Sigmoid colon (tissue), 6 donors: ENCODE measurements at regions not wholly inside any gene's neighbourhood (a gene's known extent, or its start where the extent isn't known, plus 50 kb on each side); places are given as distances from the start of the nearest gene placed in this dataset.
A peak's percentile ranks its signal among the peaks of the same experiment; 100 is the strongest.

Experiments
- DNase-seq: peaks from one replicate; pipeline ENCODE4 v3.0.0-alpha.2; 2019
- H3K27ac ChIP-seq, 4 donors: fragments of 200-600 bp; sonication (generic); one replicate each; pipeline ENCODE4 v1.5.1; 2016 to 2019; ENCODE audit warnings: mild to moderate bottlenecking in 1 of 4
- H3K27me3 ChIP-seq, 3 donors: fragments of 200-600 bp; sonication (generic); one replicate each; pipeline ENCODE4 v1.5.1; 2019; ENCODE audit warnings: mild to moderate bottlenecking in 1 of 3
- H3K36me3 ChIP-seq, 4 donors: fragments of 200-600 bp; sonication (generic); one replicate each; pipeline ENCODE4 v1.5.1; 2016 to 2019
- H3K4me1 ChIP-seq, 4 donors: fragments of 200-600 bp; sonication (generic); one replicate each; pipeline ENCODE4 v1.5.1; 2017 to 2019
- H3K4me3 ChIP-seq, 4 donors: fragments of 200-600 bp; sonication (generic); one replicate each; pipeline ENCODE4 v1.5.1; 2017 to 2019; ENCODE audit warnings: mild to moderate bottlenecking in 2 of 4, moderate library complexity in 1 of 4
- H3K9me3 ChIP-seq, 4 donors: fragments of 200-600 bp in 3 of 4; sonication (generic) in 3 of 4; one replicate each; pipeline versions ENCODE4 v1.5.1 to v1.6.1; 2013 to 2019
- CTCF ChIP-seq, 4 experiments: fragments of 450-650 bp in 3 of 4; fragments of 200-600 bp in 1 of 4; IDR thresholded peaks; one replicate each; pipeline ENCODE4 v1.5.1; 2016 to 2019; ENCODE audit warnings: antibody characterized with exemption in 4 of 4, mild to moderate bottlenecking in 3 of 4, moderate library complexity in 2 of 4
- EP300 ChIP-seq, 4 donors: sonication (generic); formaldehyde crosslinking; IDR thresholded peaks; one replicate each; pipeline ENCODE4 v1.6.1; 2017; ENCODE audit warnings: antibody characterized with exemption in 4 of 4
- POLR2A ChIP-seq, 2 donors: fragments of 450-650 bp; IDR thresholded peaks; one replicate each; pipeline ENCODE4 v1.6.1; 2016; ENCODE audit warnings: antibody characterized with exemption in 2 of 2, mild to moderate bottlenecking in 2 of 2, moderate library complexity in 2 of 2
- POLR2AphosphoS5 ChIP-seq, 4 donors: sonication (generic); formaldehyde crosslinking; IDR thresholded peaks; one replicate each; pipeline ENCODE4 v1.6.1; 2017; ENCODE audit warnings: antibody characterized with exemption in 4 of 4
- WGBS, 2 donors: extraction: QIAGEN DNeasy Blood & Tissue Kit; methylation state at CpG; one replicate each; pipeline ENCODE4 v1.1.7; 2013; 5-methylcytosine and 5-hydroxymethylcytosine counted together
- intact Hi-C: fragments of 100-400 bp; cut with DNase I; formaldehyde crosslinking; loops from one replicate; pipeline ENCODE4 v1.15.1; 2023
- donor health status: healthy with polysubstance abuse.
- donor health status: healthy.

GRCh38 chr16:85310868-85311585 is 198.8 kb upstream of the CIBAR2 start:
- H3K36me3 ChIP-seq = no peaks in the 10 kb centered on the region
- no peak overlapping the region for H3K4me3 ChIP-seq
- H3K27ac ChIP-seq = peak overlapping the region in 3 of 4 donors; percentile 36 to 65 (median 61)
- 40 to 49% methylated on average over 27 of the region's 27 CpGs for WGBS, 2 donors
- intact Hi-C loops = no loop called here
- no peak for TF ChIP-seq POLR2A (IDR thresholded peaks at IDR 0.05)
- no peak for TF ChIP-seq POLR2AphosphoS5 (IDR thresholded peaks at IDR 0.05)
- TF ChIP-seq EP300 (IDR thresholded peaks at IDR 0.05) = no peak
- no peak for TF ChIP-seq CTCF (IDR thresholded peaks at IDR 0.05)
- no peaks in the 10 kb centered on the region for H3K27me3 ChIP-seq
- H3K9me3 ChIP-seq = no peaks in the 10 kb centered on the region
- peaks cover 0 to 66% (median 39%) of the 10 kb centered on the region in 4 donors for H3K4me1 ChIP-seq
- DNase-seq = no peak

- intact Hi-C loops = no loop called here
- TF ChIP-seq CTCF (IDR thresholded peaks at IDR 0.05) (no peak), POLR2AphosphoS5 (IDR thresholded peaks at IDR 0.05) (no peak), POLR2A (IDR thresholded peaks at IDR 0.05) (no peak), EP300 (IDR thresholded peaks at IDR 0.05) (no peak)
- H3K36me3 ChIP-seq = no peaks in the 10 kb centered on the region
- no peak overlapping the region for H3K27ac ChIP-seq
- no peak overlapping the region for H3K4me3 ChIP-seq
- H3K9me3 ChIP-seq = no peaks in the 10 kb centered on the region
- H3K4me1 ChIP-seq = peaks cover 0 to 65% (median 39%) of the 10 kb centered on the region in 4 donors
- DNase-seq = no peak
- no peaks in the 10 kb centered on the region for H3K27me3 ChIP-seq
- WGBS, 2 donors = 89 to 92% methylated on average over 14 of the region's 14 CpGs
Measured at GRCh38 chr16:85311741-85312140, 199.5 kb upstream of the CIBAR2 start.

- WGBS, 2 donors = 84 to 85% methylated on average over 11 of the region's 11 CpGs
- Histone ChIP-seq H3K27me3 (no peaks in the 10 kb centered on the region), H3K36me3 (no peaks in the 10 kb centered on the region), H3K4me3 (no peak overlapping the region), H3K27ac (no peak overlapping the region), H3K4me1 (peaks cover 0 to 65% (median 36%) of the 10 kb centered on the region in 4 donors), H3K9me3 (no peaks in the 10 kb centered on the region)
- intact Hi-C loops = no loop called here
- TF ChIP-seq EP300 (IDR thresholded peaks at IDR 0.05) (no peak), CTCF (IDR thresholded peaks at IDR 0.05) (no peak), POLR2AphosphoS5 (IDR thresholded peaks at IDR 0.05) (no peak), POLR2A (IDR thresholded peaks at IDR 0.05) (no peak)
- no peak for DNase-seq
Measured at GRCh38 chr16:85312174-85312573, 199.9 kb upstream of the CIBAR2 start.

GRCh38 chr16:85312642-85313525 is 200.6 kb upstream of the CIBAR2 start:
- peak overlapping the region; percentile 5 to 39 (median 8) for H3K27ac ChIP-seq
- peaks cover 0 to 62% (median 36%) of the 10 kb centered on the region in 4 donors for H3K4me1 ChIP-seq
- no peak for DNase-seq
- H3K4me3 ChIP-seq = no peak overlapping the region
- TF ChIP-seq POLR2AphosphoS5 (IDR thresholded peaks at IDR 0.05) = no peak
- no peak for TF ChIP-seq CTCF (IDR thresholded peaks at IDR 0.05)
- no peak for TF ChIP-seq POLR2A (IDR thresholded peaks at IDR 0.05)
- TF ChIP-seq EP300 (IDR thresholded peaks at IDR 0.05) = no peak
- intact Hi-C loops = no loop called here
- 63 to 79% methylated on average over 23 of the region's 23 CpGs for WGBS, 2 donors
- no peaks in the 10 kb centered on the region for H3K27me3 ChIP-seq
- H3K36me3 ChIP-seq = no peaks in the 10 kb centered on the region
- no peaks in the 10 kb centered on the region for H3K9me3 ChIP-seq
